Natural killer cell treated with Interleukin-12 subunit alpha and Interleukin-12 subunit beta and Interleukin-15 and Interleukin-18, amount 100 ng/mL, for 72 hours (primary cell): ENCODE measurements at regions not wholly inside any gene's neighbourhood (a gene's known extent, or its start where the extent isn't known, plus 50 kb on each side); places are given as distances from the start of the nearest gene placed in this dataset.
"Not testable (repeated sequence)": the region's sequence is repeated elsewhere in the genome, so short reads cannot be mapped to it uniquely, and the experiment has no call there.

ENCODE experiments used
- ATAC-seq, 2 donors: fragments of 150-1000 bp; cut with Tn5 transposase in 1 of 2; sonication (Bioruptor Pico), chemical (Tn5 transposase) in 1 of 2; 2 replicates each; pipeline ENCODE4 v1.10.0; 2021
- DNase-seq: peaks from one replicate; pipeline ENCODE4 v3.0.0; 2022; ENCODE audit warnings: low spot score
- H3K27ac Mint-ChIP-seq, 2 donors: 1 replicate in 1 of 2; 2 replicates in 1 of 2; pipeline ENCODE4 v1.8.0; 2022; ENCODE audit warnings: mixed read lengths in 2 of 2, mild to moderate bottlenecking in 1 of 2, moderate library complexity in 1 of 2
- H3K27me3 Mint-ChIP-seq, 2 donors: 1 replicate in 1 of 2; 2 replicates in 1 of 2; pipeline ENCODE4 v1.8.0; 2022; ENCODE audit warnings: mixed read lengths in 2 of 2
- H3K36me3 Mint-ChIP-seq: one replicate; pipeline ENCODE4 v1.8.0; 2022; ENCODE audit warnings: mixed read lengths
- H3K4me1 Mint-ChIP-seq, 2 donors: 1 replicate in 1 of 2; 2 replicates in 1 of 2; pipeline ENCODE4 v1.8.0; 2022; ENCODE audit warnings: low read depth in 2 of 2, mixed read lengths in 2 of 2, mild to moderate bottlenecking in 1 of 2
- H3K4me3 Mint-ChIP-seq: one replicate; pipeline ENCODE4 v1.8.0; 2022; ENCODE audit warnings: mixed read lengths
- H3K9me3 Mint-ChIP-seq: 2 replicates; pipeline ENCODE4 v1.8.0; 2022; ENCODE audit warnings: mixed read lengths

DNA sequence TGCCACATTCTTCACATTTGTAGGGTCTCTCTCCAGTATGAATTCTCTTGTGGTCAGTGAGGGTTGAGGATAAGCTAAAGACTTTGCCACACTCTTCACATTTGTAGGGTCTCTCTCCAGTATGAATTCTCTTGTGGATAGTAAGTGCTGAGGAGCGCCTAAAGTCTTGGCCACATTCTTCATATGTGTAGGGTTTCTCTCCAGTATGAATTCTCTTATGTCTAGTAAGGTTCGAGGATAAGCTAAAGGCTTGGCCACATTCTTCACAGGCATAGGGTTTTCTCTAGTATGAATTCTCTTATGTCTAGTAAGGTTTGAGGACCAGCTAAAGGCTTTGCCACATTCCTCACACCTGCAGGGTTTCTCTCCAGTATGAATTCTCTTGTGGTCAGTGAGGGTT is 706.9 kb upstream of the ZNF722 start:
- H3K36me3 Mint-ChIP-seq, H3K4me3 Mint-ChIP-seq, H3K27me3 Mint-ChIP-seq, DNase-seq, H3K9me3 Mint-ChIP-seq, H3K27ac Mint-ChIP-seq, ATAC-seq, H3K4me1 Mint-ChIP-seq: not testable (repeated sequence)

GRCh38 chr7:63317595-63317994 is 681.1 kb upstream of the ZNF722 start:
- H3K27me3 Mint-ChIP-seq, H3K27ac Mint-ChIP-seq, H3K9me3 Mint-ChIP-seq, H3K36me3 Mint-ChIP-seq, DNase-seq, H3K4me1 Mint-ChIP-seq, H3K4me3 Mint-ChIP-seq: not testable (repeated sequence)
- peak in 1 of 2 donors; percentile 52 for ATAC-seq

DNA sequence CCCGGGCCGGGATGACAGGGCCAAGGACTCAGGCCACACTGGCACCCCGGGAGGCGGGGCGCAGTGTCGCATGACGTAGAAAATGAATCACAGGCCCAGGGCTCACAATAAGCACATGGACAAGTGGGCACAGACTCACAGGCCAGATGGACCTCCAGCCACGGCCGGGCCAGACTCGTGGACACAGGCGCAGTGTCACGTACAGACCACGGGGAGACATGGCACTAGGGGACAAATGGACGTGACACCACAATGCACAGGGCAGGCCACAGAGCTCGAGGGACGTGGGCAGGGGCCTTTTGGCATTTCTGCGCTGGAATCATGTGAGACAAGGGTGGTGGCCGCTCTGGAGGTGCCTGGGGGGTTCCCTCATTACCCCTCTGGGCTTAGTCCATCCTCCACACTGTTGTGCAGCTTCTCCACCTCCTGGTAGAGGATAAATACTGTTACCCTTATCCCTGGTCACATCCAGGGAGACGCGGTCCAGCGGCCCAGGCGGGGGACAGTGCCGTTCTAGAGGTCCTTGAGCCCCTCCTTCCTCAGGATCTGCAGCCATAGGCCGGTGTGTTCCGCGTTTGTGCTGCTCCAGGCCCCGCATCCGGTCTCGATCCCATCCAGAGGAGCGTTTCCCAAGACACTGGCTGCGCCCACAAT is 649.8 kb upstream of the ZNF722 start:
- not testable (repeated sequence) for DNase-seq, H3K4me1 Mint-ChIP-seq, H3K4me3 Mint-ChIP-seq, H3K9me3 Mint-ChIP-seq, H3K36me3 Mint-ChIP-seq, H3K27me3 Mint-ChIP-seq, H3K27ac Mint-ChIP-seq
- peak in 1 of 2 donors; percentile 27 for ATAC-seq

- no peaks in the 10 kb centered on the region for H3K36me3 Mint-ChIP-seq
- H3K9me3 Mint-ChIP-seq = peaks cover 11% of the 10 kb centered on the region
- no peaks in the 10 kb centered on the region for H3K27me3 Mint-ChIP-seq
- DNase-seq = no peak
- no peak overlapping the region for H3K27ac Mint-ChIP-seq
- no peak overlapping the region for H3K4me3 Mint-ChIP-seq
- no peak for ATAC-seq
- no peaks in the 10 kb centered on the region for H3K4me1 Mint-ChIP-seq
Measured at GRCh38 chr7:63376873-63377272, 621.8 kb upstream of the ZNF722 start.

- H3K4me3 Mint-ChIP-seq, ATAC-seq, H3K36me3 Mint-ChIP-seq, DNase-seq, H3K4me1 Mint-ChIP-seq, H3K27me3 Mint-ChIP-seq, H3K9me3 Mint-ChIP-seq, H3K27ac Mint-ChIP-seq: not testable (repeated sequence)
Measured at GRCh38 chr7:63394139-63394538, 604.5 kb upstream of the ZNF722 start.

GRCh38 chr7:63407881-63408280 is 590.8 kb upstream of the ZNF722 start:
- H3K4me3 Mint-ChIP-seq, DNase-seq, H3K9me3 Mint-ChIP-seq, H3K36me3 Mint-ChIP-seq, H3K27ac Mint-ChIP-seq, H3K27me3 Mint-ChIP-seq, H3K4me1 Mint-ChIP-seq, ATAC-seq: not testable (repeated sequence)
